WTC11 (cell line): ENCODE measurements at regions not wholly inside any gene's neighbourhood (a gene's known extent, or its start where the extent isn't known, plus 50 kb on each side); places are given as distances from the start of the nearest gene placed in this dataset.
"Not testable (repeated sequence)": the region's sequence is repeated elsewhere in the genome, so short reads cannot be mapped to it uniquely, and the experiment has no call there.

Experiments
- ATAC-seq: fragments of 200-7000 bp; cut with Tn5 transposase; 2 replicates; pipeline ENCODE4 v1.10.0; 2021; ENCODE audit warnings: mild to moderate bottlenecking, moderate library complexity
- CTCF ChIA-PET: fragments of 300-600 bp; sonication (Branson Sonifier 250); formaldehyde crosslinking; loops from one replicate; lab custom pipeline; 2021; ENCODE audit warnings: antibody characterized with exemption; lab: Charles Lee
- POLR2A ChIA-PET: fragments of 350-600 bp; sonication (Branson Sonifier 250); formaldehyde crosslinking; loops from one replicate; lab custom pipeline; 2021; ENCODE audit warnings: antibody characterized with exemption; lab: Charles Lee
- DNase-seq: peaks from one replicate; pipeline ENCODE4 v3.0.0; 2021; ENCODE audit warnings: low spot score
- H3K27ac Mint-ChIP-seq: 2 replicates; pipeline ENCODE4 v1.8.0; 2021; ENCODE audit warnings: mixed read lengths
- H3K27me3 Mint-ChIP-seq: 2 replicates; pipeline ENCODE4 v1.8.0; 2021; ENCODE audit warnings: low read depth, mild to moderate bottlenecking, moderate library complexity, mixed read lengths
- H3K36me3 Mint-ChIP-seq: 2 replicates; pipeline ENCODE4 v1.8.0; 2021; ENCODE audit warnings: mixed read lengths
- H3K4me1 Mint-ChIP-seq: 2 replicates; pipeline ENCODE4 v1.8.0; 2022; ENCODE audit warnings: mixed read lengths
- H3K4me3 Mint-ChIP-seq: 2 replicates; pipeline ENCODE4 v1.8.0; 2021; ENCODE audit warnings: mild to moderate bottlenecking, moderate library complexity, mixed read lengths
- H3K9me3 Mint-ChIP-seq: 2 replicates; pipeline ENCODE4 v1.8.0; 2021; ENCODE audit warnings: mixed read lengths
- ATF1 ChIP-seq: sonication (generic); formaldehyde crosslinking; IDR thresholded peaks from 2 replicates; pipeline ENCODE4 v1.8.1; 2023; ENCODE audit warnings: mild to moderate bottlenecking, moderate library complexity, missing genetic modification reagents
- CREM ChIP-seq: sonication (generic); formaldehyde crosslinking; IDR thresholded peaks from 2 replicates; pipeline ENCODE4 v1.8.1; 2022; ENCODE audit warnings: mild to moderate bottlenecking, missing genetic modification reagents, moderate library complexity
- ELF4 ChIP-seq: sonication (generic); formaldehyde crosslinking; IDR thresholded peaks from 2 replicates; pipeline ENCODE4 v1.8.1; 2022; ENCODE audit warnings: low read depth, mild to moderate bottlenecking, moderate library complexity, missing genetic modification reagents
- EMX1 ChIP-seq: fragments of 250-450 bp; sonication (Bioruptor Pico); IDR thresholded peaks from 2 replicates; pipeline ENCODE4 v1.8.0; 2021; ENCODE audit warnings: mild to moderate bottlenecking
- FOXJ3 ChIP-seq: sonication (generic); formaldehyde crosslinking; IDR thresholded peaks from 2 replicates; pipeline ENCODE4 v1.9.0; 2021; ENCODE audit warnings: missing genetic modification reagents, mild to moderate bottlenecking, borderline replicate concordance
- FOXK1 ChIP-seq: sonication (generic); formaldehyde crosslinking; IDR thresholded peaks from 2 replicates; pipeline ENCODE4 v1.8.0; 2022; ENCODE audit warnings: mild to moderate bottlenecking, moderate library complexity, missing genetic modification reagents
- JUN ChIP-seq: sonication (generic); formaldehyde crosslinking; IDR thresholded peaks from 2 replicates; pipeline ENCODE4 v1.8.0; 2023; ENCODE audit warnings: mild to moderate bottlenecking, missing genetic modification reagents
- SOX15 ChIP-seq: fragments of 250-450 bp; sonication (Bioruptor Pico); IDR thresholded peaks from 2 replicates; pipeline ENCODE4 v1.9.0; 2021; ENCODE audit warnings: mild to moderate bottlenecking
- TCF7 ChIP-seq: sonication (generic); formaldehyde crosslinking; IDR thresholded peaks from 2 replicates; pipeline ENCODE4 v1.8.0; 2022; ENCODE audit warnings: mild to moderate bottlenecking, low read depth, missing genetic modification reagents, moderate library complexity
- ZNF138 ChIP-seq: sonication (generic); formaldehyde crosslinking; conservative IDR thresholded peaks from 2 replicates; pipeline ENCODE4 v1.8.1; 2022; ENCODE audit warnings: mild to moderate bottlenecking, moderate library complexity, missing genetic modification reagents
- ZNF263 ChIP-seq: sonication (generic); formaldehyde crosslinking; IDR thresholded peaks from 2 replicates; pipeline ENCODE4 v1.8.1; 2022; ENCODE audit warnings: low read depth, mild to moderate bottlenecking, moderate library complexity, missing genetic modification reagents
- ZNF396 ChIP-seq: fragments of 250-450 bp; sonication (Bioruptor Pico); IDR thresholded peaks from 2 replicates; pipeline ENCODE4 v1.8.0; 2021; ENCODE audit warnings: mild to moderate bottlenecking, moderate library complexity, borderline replicate concordance
- ZNF671 ChIP-seq: fragments of 250-450 bp; sonication (Bioruptor Pico); IDR thresholded peaks from 2 replicates; pipeline ENCODE4 v1.8.0; 2021; ENCODE audit warnings: mild to moderate bottlenecking
- TF ChIP-seq, protein P1 (sequence below): sonication (generic); formaldehyde crosslinking; IDR thresholded peaks from 2 replicates; pipeline ENCODE4 v1.8.1; 2023; ENCODE audit warnings: mild to moderate bottlenecking, missing genetic modification reagents, moderate library complexity
- TF ChIP-seq, protein P2 (sequence below): sonication (generic); formaldehyde crosslinking; IDR thresholded peaks from 2 replicates; pipeline ENCODE4 v1.8.0; 2022; ENCODE audit warnings: mild to moderate bottlenecking, missing genetic modification reagents
- TF ChIP-seq, protein P3 (sequence below): sonication (generic); formaldehyde crosslinking; IDR thresholded peaks from 2 replicates; pipeline ENCODE4 v1.8.1; 2023; ENCODE audit warnings: mild to moderate bottlenecking, moderate library complexity, missing genetic modification reagents
- TF ChIP-seq, protein P4 (sequence below): sonication (generic); formaldehyde crosslinking; IDR thresholded peaks from 2 replicates; pipeline ENCODE4 v1.8.0; 2022; ENCODE audit warnings: mild to moderate bottlenecking, missing genetic modification reagents
- TF ChIP-seq, protein P5 (sequence below): sonication (generic); formaldehyde crosslinking; IDR thresholded peaks from 2 replicates; pipeline ENCODE4 v1.8.1; 2022; ENCODE audit warnings: mild to moderate bottlenecking, missing genetic modification reagents, moderate library complexity, borderline replicate concordance
- TF ChIP-seq, protein P6 (sequence below): fragments of 250-450 bp; sonication (Bioruptor Pico); IDR thresholded peaks from 2 replicates; pipeline ENCODE4 v1.9.0; 2021; ENCODE audit warnings: mild to moderate bottlenecking
- TF ChIP-seq, protein P7 (sequence below): fragments of 250-450 bp; sonication (Bioruptor Pico); IDR thresholded peaks from 2 replicates; pipeline ENCODE4 v1.9.0; 2021; ENCODE audit warnings: moderate library complexity, mild to moderate bottlenecking, inconsistent platforms, borderline replicate concordance

DNA sequence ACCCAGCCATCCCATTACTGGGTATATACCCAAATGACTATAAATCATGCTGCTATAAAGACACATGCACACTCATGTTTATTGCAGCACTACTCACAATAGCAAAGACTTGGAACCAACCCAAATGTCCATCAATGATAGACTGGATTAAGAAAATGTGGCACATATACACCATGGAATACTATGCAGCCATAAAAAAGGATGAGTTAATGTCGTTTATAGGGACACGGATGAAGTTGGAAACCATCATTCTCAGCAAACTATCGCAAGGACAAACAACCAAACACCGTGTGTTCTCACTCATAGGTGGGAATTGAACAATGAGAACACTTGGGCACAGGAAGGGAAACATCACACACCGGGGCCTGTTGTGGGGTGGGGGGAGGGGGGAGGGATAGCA is 61.1 kb upstream of the MAP4K3 start:
- CTCF ChIA-PET, H3K36me3 Mint-ChIP-seq, POLR2A ChIA-PET, H3K27me3 Mint-ChIP-seq, ATAC-seq, H3K27ac Mint-ChIP-seq, H3K4me3 Mint-ChIP-seq, DNase-seq: not testable (repeated sequence)
- Mint-ChIP-seq H3K4me1 (peaks cover 46% of the 10 kb centered on the region), H3K9me3 (peaks cover 15% of the 10 kb centered on the region)

DNA sequence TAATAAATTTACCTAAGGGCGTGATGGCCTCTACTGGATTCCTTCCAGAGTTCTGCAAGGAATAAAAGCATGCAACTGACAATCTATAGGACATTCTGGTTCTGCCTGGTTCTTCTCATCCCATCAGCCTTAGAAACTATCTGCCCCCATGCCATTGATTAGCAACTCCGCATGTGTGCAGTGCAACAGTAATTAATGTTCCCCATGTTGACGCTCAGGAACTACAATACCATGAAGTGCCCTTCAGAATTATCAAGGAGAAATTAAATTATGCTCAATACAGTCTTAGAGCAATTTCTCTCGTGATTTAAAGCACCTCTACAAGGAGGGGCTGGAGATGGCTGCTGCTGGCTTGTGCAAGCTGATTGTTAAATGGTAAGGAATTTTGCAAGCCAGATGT is 61.7 kb upstream of the MAP4K3 start:
- TF ChIP-seq EMX1 (no peak), JUN (CRISPR knock-in tag) (no peak), TCF7 (CRISPR knock-in tag) (no peak), ATF1 (CRISPR knock-in tag) (no peak)
- TF ChIP-seq, protein P1, sequence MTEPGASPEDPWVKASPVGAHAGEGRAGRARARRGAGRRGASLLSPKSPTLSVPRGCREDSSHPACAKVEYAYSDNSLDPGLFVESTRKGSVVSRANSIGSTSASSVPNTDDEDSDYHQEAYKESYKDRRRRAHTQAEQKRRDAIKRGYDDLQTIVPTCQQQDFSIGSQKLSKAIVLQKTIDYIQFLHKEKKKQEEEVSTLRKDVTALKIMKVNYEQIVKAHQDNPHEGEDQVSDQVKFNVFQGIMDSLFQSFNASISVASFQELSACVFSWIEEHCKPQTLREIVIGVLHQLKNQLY: no peak
- TF ChIP-seq, protein P2, sequence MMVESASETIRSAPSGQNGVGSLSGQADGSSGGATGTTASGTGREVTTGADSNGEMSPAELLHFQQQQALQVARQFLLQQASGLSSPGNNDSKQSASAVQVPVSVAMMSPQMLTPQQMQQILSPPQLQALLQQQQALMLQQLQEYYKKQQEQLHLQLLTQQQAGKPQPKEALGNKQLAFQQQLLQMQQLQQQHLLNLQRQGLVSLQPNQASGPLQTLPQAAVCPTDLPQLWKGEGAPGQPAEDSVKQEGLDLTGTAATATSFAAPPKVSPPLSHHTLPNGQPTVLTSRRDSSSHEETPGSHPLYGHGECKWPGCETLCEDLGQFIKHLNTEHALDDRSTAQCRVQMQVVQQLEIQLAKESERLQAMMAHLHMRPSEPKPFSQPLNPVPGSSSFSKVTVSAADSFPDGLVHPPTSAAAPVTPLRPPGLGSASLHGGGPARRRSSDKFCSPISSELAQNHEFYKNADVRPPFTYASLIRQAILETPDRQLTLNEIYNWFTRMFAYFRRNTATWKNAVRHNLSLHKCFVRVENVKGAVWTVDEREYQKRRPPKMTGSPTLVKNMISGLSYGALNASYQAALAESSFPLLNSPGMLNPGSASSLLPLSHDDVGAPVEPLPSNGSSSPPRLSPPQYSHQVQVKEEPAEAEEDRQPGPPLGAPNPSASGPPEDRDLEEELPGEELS (CRISPR knock-in tag): no peak
- TF ChIP-seq, protein P3, sequence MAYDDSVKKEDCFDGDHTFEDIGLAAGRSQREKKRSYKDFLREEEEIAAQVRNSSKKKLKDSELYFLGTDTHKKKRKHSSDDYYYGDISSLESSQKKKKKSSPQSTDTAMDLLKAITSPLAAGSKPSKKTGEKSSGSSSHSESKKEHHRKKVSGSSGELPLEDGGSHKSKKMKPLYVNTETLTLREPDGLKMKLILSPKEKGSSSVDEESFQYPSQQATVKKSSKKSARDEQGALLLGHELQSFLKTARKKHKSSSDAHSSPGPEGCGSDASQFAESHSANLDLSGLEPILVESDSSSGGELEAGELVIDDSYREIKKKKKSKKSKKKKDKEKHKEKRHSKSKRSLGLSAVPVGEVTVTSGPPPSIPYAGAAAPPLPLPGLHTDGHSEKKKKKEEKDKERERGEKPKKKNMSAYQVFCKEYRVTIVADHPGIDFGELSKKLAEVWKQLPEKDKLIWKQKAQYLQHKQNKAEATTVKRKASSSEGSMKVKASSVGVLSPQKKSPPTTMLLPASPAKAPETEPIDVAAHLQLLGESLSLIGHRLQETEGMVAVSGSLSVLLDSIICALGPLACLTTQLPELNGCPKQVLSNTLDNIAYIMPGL (CRISPR knock-in tag): no peak
- TF ChIP-seq, all 79 proteins: peak for 0
- peaks cover 15% of the 10 kb centered on the region for H3K9me3 Mint-ChIP-seq
- ChIA-PET POLR2A (no interaction called here), CTCF (no interaction called here)
- DNase-seq (no peak), ATAC-seq (no peak)
- H3K27ac Mint-ChIP-seq: peak overlapping the region; percentile 87
- no peak overlapping the region for H3K4me3 Mint-ChIP-seq
- H3K27me3 Mint-ChIP-seq: no peaks in the 10 kb centered on the region
- peaks cover 46% of the 10 kb centered on the region for H3K4me1 Mint-ChIP-seq
- peaks cover 10% of the 10 kb centered on the region; the same call in 1 of the 2 replicates for H3K36me3 Mint-ChIP-seq

DNA sequence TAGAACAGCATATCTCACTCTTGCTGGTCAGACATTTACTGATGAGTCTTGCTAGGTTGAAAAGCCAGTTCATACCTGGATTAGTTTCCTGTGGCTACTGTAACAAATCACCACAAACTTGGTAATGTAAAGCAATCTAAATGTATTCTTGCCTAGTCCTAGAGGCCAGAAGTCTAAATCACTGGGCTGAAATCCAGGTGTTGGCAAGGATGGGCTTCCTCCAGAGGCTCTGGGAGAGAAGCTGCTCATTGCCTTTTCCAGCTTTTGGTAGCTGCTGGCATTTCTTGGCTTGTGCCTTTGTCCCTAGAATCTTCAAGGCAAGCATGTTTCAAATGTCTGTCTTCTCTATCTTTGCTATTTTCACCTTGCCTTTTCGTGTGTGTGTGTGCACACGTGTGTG is 62.3 kb upstream of the MAP4K3 start:
- no peak for DNase-seq
- H3K27ac Mint-ChIP-seq: peak overlapping the region; percentile 84
- H3K36me3 Mint-ChIP-seq: peaks cover 10% of the 10 kb centered on the region; the same call in 1 of the 2 replicates
- H3K4me1 Mint-ChIP-seq: peaks cover 52% of the 10 kb centered on the region
- H3K27me3 Mint-ChIP-seq: no peaks in the 10 kb centered on the region
- POLR2A ChIA-PET: no interaction called here
- CTCF ChIA-PET: no interaction called here
- no peak for ATAC-seq
- H3K9me3 Mint-ChIP-seq: peaks cover 15% of the 10 kb centered on the region
- H3K4me3 Mint-ChIP-seq: no peak overlapping the region
- TF ChIP-seq ZNF396 (CRISPR knock-in tag) (no peak), ZNF671 (CRISPR knock-in tag) (no peak), ZNF138 (no peak), FOXJ3 (CRISPR knock-in tag) (no peak), SOX15 (CRISPR knock-in tag) (no peak), FOXK1 (CRISPR knock-in tag) (no peak), JUN (CRISPR knock-in tag) (no peak), CREM (no peak), ZNF263 (CRISPR knock-in tag) (no peak), ELF4 (CRISPR knock-in tag) (no peak)
- TF ChIP-seq, protein P4, sequence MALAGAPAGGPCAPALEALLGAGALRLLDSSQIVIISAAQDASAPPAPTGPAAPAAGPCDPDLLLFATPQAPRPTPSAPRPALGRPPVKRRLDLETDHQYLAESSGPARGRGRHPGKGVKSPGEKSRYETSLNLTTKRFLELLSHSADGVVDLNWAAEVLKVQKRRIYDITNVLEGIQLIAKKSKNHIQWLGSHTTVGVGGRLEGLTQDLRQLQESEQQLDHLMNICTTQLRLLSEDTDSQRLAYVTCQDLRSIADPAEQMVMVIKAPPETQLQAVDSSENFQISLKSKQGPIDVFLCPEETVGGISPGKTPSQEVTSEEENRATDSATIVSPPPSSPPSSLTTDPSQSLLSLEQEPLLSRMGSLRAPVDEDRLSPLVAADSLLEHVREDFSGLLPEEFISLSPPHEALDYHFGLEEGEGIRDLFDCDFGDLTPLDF (CRISPR knock-in tag): no peak
- TF ChIP-seq, protein P5, sequence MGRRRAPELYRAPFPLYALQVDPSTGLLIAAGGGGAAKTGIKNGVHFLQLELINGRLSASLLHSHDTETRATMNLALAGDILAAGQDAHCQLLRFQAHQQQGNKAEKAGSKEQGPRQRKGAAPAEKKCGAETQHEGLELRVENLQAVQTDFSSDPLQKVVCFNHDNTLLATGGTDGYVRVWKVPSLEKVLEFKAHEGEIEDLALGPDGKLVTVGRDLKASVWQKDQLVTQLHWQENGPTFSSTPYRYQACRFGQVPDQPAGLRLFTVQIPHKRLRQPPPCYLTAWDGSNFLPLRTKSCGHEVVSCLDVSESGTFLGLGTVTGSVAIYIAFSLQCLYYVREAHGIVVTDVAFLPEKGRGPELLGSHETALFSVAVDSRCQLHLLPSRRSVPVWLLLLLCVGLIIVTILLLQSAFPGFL (CRISPR knock-in tag): no peak
- TF ChIP-seq, protein P3 (CRISPR knock-in tag): no peak
- TF ChIP-seq, protein P6, sequence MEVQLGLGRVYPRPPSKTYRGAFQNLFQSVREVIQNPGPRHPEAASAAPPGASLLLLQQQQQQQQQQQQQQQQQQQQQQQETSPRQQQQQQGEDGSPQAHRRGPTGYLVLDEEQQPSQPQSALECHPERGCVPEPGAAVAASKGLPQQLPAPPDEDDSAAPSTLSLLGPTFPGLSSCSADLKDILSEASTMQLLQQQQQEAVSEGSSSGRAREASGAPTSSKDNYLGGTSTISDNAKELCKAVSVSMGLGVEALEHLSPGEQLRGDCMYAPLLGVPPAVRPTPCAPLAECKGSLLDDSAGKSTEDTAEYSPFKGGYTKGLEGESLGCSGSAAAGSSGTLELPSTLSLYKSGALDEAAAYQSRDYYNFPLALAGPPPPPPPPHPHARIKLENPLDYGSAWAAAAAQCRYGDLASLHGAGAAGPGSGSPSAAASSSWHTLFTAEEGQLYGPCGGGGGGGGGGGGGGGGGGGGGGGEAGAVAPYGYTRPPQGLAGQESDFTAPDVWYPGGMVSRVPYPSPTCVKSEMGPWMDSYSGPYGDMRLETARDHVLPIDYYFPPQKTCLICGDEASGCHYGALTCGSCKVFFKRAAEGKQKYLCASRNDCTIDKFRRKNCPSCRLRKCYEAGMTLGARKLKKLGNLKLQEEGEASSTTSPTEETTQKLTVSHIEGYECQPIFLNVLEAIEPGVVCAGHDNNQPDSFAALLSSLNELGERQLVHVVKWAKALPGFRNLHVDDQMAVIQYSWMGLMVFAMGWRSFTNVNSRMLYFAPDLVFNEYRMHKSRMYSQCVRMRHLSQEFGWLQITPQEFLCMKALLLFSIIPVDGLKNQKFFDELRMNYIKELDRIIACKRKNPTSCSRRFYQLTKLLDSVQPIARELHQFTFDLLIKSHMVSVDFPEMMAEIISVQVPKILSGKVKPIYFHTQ (CRISPR knock-in tag): no peak
- TF ChIP-seq, protein P7, sequence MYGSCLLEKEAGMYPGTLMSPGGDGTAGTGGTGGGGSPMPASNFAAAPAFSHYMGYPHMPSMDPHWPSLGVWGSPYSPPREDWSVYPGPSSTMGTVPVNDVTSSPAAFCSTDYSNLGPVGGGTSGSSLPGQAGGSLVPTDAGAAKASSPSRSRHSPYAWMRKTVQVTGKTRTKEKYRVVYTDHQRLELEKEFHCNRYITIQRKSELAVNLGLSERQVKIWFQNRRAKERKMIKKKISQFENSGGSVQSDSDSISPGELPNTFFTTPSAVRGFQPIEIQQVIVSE: no peak
